Spleen (tissue), 11 donors: ENCODE measurements at regions not wholly inside any gene's neighbourhood (a gene's known extent, or its start where the extent isn't known, plus 50 kb on each side); places are given as distances from the start of the nearest gene placed in this dataset.

ENCODE experiments used
- DNase-seq: peaks from one replicate; pipeline ENCODE4 v3.0.0-alpha.2; 2020
- H3K27ac ChIP-seq, 8 donors: fragments of 200-600 bp; sonication (generic) in 7 of 8; 1 replicate in 4 of 8; 2 replicates in 4 of 8; pipeline versions ENCODE4 v1.5.0 to v1.8.0; 2016 to 2021; ENCODE audit warnings: inconsistent platforms in 4 of 8, mild to moderate bottlenecking in 4 of 8, moderate library complexity in 1 of 8
- H3K27me3 ChIP-seq, 7 donors: fragments of 200-600 bp; sonication (generic) in 6 of 7; replicated peaks in 1 of 7; 1 replicate in 4 of 7; 2 replicates in 3 of 7; pipeline versions ENCODE4 v1.5.0 to v1.8.0; 2016 to 2021; ENCODE audit warnings: inconsistent platforms in 3 of 7, mild to moderate bottlenecking in 1 of 7
- H3K36me3 ChIP-seq, 6 donors: fragments of 200-600 bp; sonication (generic) in 5 of 6; 1 replicate in 4 of 6; 2 replicates in 2 of 6; pipeline versions ENCODE4 v1.5.0 to v1.8.0; 2016 to 2021; ENCODE audit warnings: inconsistent platforms in 2 of 6
- H3K4me1 ChIP-seq, 6 donors: fragments of 200-600 bp; sonication (generic) in 5 of 6; 1 replicate in 3 of 6; 2 replicates in 3 of 6; pipeline versions ENCODE4 v1.5.0 to v1.8.0; 2016 to 2021; ENCODE audit warnings: inconsistent platforms in 3 of 6
- H3K4me3 ChIP-seq, 8 donors: fragments of 200-600 bp; sonication (generic) in 7 of 8; 1 replicate in 4 of 8; 2 replicates in 4 of 8; pipeline versions ENCODE4 v1.5.0 to v1.8.0; 2016 to 2021; ENCODE audit warnings: inconsistent platforms in 4 of 8, mild to moderate bottlenecking in 4 of 8, moderate library complexity in 2 of 8
- H3K9me3 ChIP-seq, 8 donors: fragments of 200-600 bp; sonication (generic) in 7 of 8; 1 replicate in 4 of 8; 2 replicates in 4 of 8; pipeline versions ENCODE4 v1.5.0 to v1.8.0; 2016 to 2021; ENCODE audit warnings: inconsistent platforms in 4 of 8
- CTCF ChIP-seq, 11 experiments: fragments of 200-600 bp in 7 of 11; fragments of 450-650 bp in 4 of 11; sonication (generic) in 4 of 11; IDR thresholded peaks in 8 of 11; conservative IDR thresholded peaks in 3 of 11; 1 replicate in 7 of 11; 2 replicates in 4 of 11; pipeline versions ENCODE4 v1.4.0 to v1.8.0; 2016 to 2021; ENCODE audit warnings: antibody characterized with exemption in 11 of 11, inconsistent platforms in 4 of 11, mild to moderate bottlenecking in 1 of 11
- POLR2A ChIP-seq, 3 donors: fragments of 450-650 bp; IDR thresholded peaks; one replicate each; pipeline ENCODE4 v1.5.1; 2017; ENCODE audit warnings: antibody characterized with exemption in 3 of 3, mild to moderate bottlenecking in 1 of 3
- POLR2AphosphoS5 ChIP-seq, 3 donors: sonication (generic); formaldehyde crosslinking; IDR thresholded peaks; one replicate each; pipeline ENCODE4 v1.5.1; 2017; ENCODE audit warnings: antibody characterized with exemption in 3 of 3
- WGBS, 5 donors: extraction: QIAGEN DNeasy Blood & Tissue Kit in 3 of 5; methylation state at CpG; one replicate each; pipeline versions ENCODE4 v1.1.5 to v1.1.7; 2013 to 2018; 5-methylcytosine and 5-hydroxymethylcytosine counted together
- intact Hi-C: fragments of 100-400 bp; cut with DNase I; formaldehyde crosslinking; loops from one replicate; pipeline ENCODE4 v1.15.0; 2023; ENCODE audit warnings: low total_unique reads
- donor health status: healthy with polysubstance abuse.
- donor health status: DM: no; HTN: no; CAD: no; lungs with moderate emphysema.
- donor health status: DM: no; HTN: no; CAD: no.
- donor health status: Bipolar disorder and iron deficiency.
- donor health status: healthy.
- donor health status: DM: no; HTN: no; CAD: no.
- donor health status: DM: yes; HTN: yes; CAD: no.

- H3K27me3 ChIP-seq, result peaks cover 0 to 54% (median 0%) of the 10 kb centered on the region in 7 donors
- peaks cover 3 to 23% (median 13%) of the 10 kb centered on the region in 8 donors for H3K9me3 ChIP-seq
- H3K4me1 ChIP-seq, result no peaks in the 10 kb centered on the region
- TF ChIP-seq POLR2AphosphoS5 (IDR thresholded peaks at IDR 0.05), result no peak
- no peak for TF ChIP-seq POLR2A (IDR thresholded peaks at IDR 0.05)
- TF ChIP-seq CTCF (IDR thresholded peaks at IDR 0.05 in 8 of 11, conservative IDR thresholded peaks at IDR 0.05 in 3 of 11), result no peak
- 66 to 76% (median 72%) methylated on average over 7 of the region's 7 CpGs for WGBS, 5 donors
- no peaks in the 10 kb centered on the region for H3K36me3 ChIP-seq
- H3K27ac ChIP-seq, result no peak overlapping the region
- intact Hi-C loops, result no loop called here
- H3K4me3 ChIP-seq, result no peak overlapping the region
- no peak for DNase-seq
Measured at GRCh38 chr11:116660011-116660410, 112.8 kb downstream of the BUD13 start.

DNA sequence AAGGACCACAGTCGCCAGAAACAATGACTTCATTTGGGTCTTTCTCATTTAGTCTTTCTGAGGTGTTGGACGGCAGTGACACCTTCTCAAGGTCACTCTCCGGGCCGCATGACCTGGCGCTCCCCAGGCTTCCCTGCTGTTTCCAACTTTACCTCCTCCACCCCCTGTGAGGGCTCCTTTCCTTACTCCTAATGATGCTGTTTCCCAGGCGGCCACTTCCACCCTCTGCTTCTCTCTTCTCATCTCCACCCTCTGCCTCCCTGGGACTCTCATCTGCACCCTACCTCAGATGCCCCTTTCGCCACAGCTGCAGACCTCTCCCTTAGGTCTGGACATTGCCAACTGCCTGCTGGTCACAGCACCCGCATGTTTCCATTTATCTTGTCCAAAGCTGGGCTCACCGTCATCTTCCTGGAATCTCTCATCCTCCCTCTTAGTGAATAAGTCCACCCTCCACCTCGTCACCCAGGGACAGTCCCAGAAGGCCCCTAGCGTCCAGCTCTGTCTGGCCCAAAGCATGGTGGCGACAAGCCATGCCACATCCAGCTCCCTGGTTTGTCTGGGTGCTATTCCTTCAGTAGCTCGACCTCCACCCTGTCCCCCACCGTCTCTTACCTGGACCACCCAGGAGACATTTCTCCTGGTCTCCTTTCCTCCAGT is 113.8 kb downstream of the BUD13 start:
- no peak for DNase-seq
- H3K27me3 ChIP-seq, result peaks cover 0 to 54% (median 0%) of the 10 kb centered on the region in 7 donors
- no peaks in the 10 kb centered on the region for H3K36me3 ChIP-seq
- no peak overlapping the region for H3K27ac ChIP-seq
- H3K4me3 ChIP-seq, result no peak overlapping the region
- peaks cover 0 to 22% (median 9%) of the 10 kb centered on the region in 8 donors for H3K9me3 ChIP-seq
- no peaks in the 10 kb centered on the region for H3K4me1 ChIP-seq
- 81 to 91% (median 88%) methylated on average over 14 of the region's 14 CpGs for WGBS, 5 donors
- TF ChIP-seq POLR2A (IDR thresholded peaks at IDR 0.05) (no peak), POLR2AphosphoS5 (IDR thresholded peaks at IDR 0.05) (no peak)
- intact Hi-C loops, result no loop called here

DNA sequence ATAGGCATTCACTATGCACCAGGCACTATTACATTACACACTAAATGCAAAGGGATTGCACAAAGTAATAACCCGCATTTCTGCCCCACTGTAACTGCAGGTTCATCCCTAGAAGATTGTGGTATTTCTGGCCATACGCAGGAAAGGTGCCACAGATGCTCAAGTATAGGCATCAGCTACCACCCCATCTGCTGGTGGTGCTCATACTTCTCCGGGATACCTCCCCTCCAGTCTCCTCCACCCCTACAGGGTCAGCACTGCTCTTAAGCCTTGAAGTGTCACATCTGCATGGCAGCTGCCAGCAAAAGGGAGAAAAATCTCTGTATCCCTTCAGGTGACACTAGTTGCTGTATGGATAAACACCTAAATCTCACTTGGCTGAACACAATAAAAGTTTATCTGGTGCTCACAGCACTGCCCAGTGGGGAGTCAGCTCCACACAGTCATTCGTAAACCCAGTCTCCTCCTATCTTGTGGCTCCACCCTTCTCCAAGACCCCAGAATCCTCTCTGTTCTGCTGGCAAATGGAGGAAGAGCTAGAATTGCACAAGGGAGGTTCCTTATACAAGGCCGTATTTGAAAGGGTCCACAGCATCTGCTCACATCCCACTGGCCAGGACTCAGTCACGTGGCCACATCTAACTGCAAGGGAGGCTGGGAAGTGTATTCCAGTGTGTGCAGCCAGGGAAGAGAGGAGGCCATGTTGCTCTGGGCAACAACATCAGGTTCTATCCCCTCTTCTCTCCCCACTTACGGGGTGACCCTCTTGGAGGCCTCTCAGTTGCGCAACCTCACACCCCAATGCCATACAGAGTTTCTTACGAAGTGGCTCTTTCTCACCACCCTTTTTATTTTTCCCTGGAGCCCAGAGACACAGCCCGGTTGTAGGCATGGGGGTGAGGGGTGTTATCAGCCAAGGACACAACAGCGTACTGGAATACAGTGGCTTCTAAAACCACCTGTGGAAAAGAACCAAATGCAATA is 114.7 kb downstream of the BUD13 start:
- no peak overlapping the region for H3K4me3 ChIP-seq
- no peak for DNase-seq
- TF ChIP-seq POLR2A (IDR thresholded peaks at IDR 0.05) (no peak), POLR2AphosphoS5 (IDR thresholded peaks at IDR 0.05) (no peak), CTCF (IDR thresholded peaks at IDR 0.05 in 8 of 11, conservative IDR thresholded peaks at IDR 0.05 in 3 of 11) (no peak)
- no peak overlapping the region for H3K27ac ChIP-seq
- H3K27me3 ChIP-seq, result peaks cover 0 to 51% (median 0%) of the 10 kb centered on the region in 7 donors
- H3K36me3 ChIP-seq, result no peaks in the 10 kb centered on the region
- no peaks in the 10 kb centered on the region for H3K4me1 ChIP-seq
- H3K9me3 ChIP-seq, result peaks cover 0 to 15% (median 9%) of the 10 kb centered on the region in 8 donors
- intact Hi-C loops, result no loop called here
- WGBS, 5 donors, result 85 to 90% (median 89%) methylated on average over 11 of the region's 11 CpGs

DNA sequence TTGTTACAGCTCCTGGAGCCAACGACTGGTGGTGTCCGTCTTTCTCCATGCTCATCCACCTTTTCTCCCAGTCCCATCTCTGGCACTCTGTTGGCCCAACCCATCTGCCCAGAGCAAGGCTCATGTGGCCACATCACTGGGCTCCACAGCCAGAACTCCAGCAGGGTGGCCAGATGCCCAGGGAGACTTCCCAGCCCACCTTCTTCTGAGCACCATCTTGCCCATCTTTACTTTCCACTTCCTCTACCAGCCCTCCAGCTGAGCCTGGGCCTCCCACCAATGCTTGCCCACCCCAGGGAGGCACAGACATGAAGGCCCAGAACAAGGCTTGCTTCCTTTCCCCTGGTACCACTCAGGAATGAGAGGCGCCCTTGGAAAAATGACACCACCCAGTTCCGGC is 116.8 kb downstream of the BUD13 start:
- no peak overlapping the region for H3K27ac ChIP-seq
- no peak for TF ChIP-seq POLR2A (IDR thresholded peaks at IDR 0.05)
- peaks cover 0 to 15% (median 9%) of the 10 kb centered on the region in 8 donors for H3K9me3 ChIP-seq
- peaks cover 0 to 30% (median 0%) of the 10 kb centered on the region in 7 donors for H3K27me3 ChIP-seq
- no peaks in the 10 kb centered on the region for H3K36me3 ChIP-seq
- no peaks in the 10 kb centered on the region for H3K4me1 ChIP-seq
- DNase-seq, result no peak
- 72 to 87% (median 84%) methylated on average over 4 of the region's 4 CpGs for WGBS, 5 donors
- no peak overlapping the region for H3K4me3 ChIP-seq
- intact Hi-C loops, result no loop called here

GRCh38 chr11:116654526-116654925 is 118.3 kb downstream of the BUD13 start:
- no peak for TF ChIP-seq POLR2AphosphoS5 (IDR thresholded peaks at IDR 0.05)
- no peak for TF ChIP-seq POLR2A (IDR thresholded peaks at IDR 0.05)
- no peak for TF ChIP-seq CTCF (IDR thresholded peaks at IDR 0.05 in 8 of 11, conservative IDR thresholded peaks at IDR 0.05 in 3 of 11)
- WGBS, 5 donors, result 98 to 100% (median 100%) methylated on average over 1 of the region's 1 CpG
- no peak overlapping the region for H3K4me3 ChIP-seq
- DNase-seq, result no peak
- no peaks in the 10 kb centered on the region for H3K36me3 ChIP-seq
- H3K27ac ChIP-seq, result no peak overlapping the region
- H3K9me3 ChIP-seq, result peaks cover 0 to 15% (median 9%) of the 10 kb centered on the region in 8 donors
- peaks cover 0 to 21% (median 0%) of the 10 kb centered on the region in 7 donors for H3K27me3 ChIP-seq
- no peaks in the 10 kb centered on the region for H3K4me1 ChIP-seq
- intact Hi-C loops, result no loop called here
